NCI-H1930 (cell line): ENCODE measurements at regions not wholly inside any gene's neighbourhood (a gene's known extent, or its start where the extent isn't known, plus 50 kb on each side); places are given as distances from the start of the nearest gene placed in this dataset.
"Not testable (repeated sequence)": the region's sequence is repeated elsewhere in the genome, so short reads cannot be mapped to it uniquely, and the experiment has no call there.

Experiments
- DNase-seq, 2 experiments: peaks; one replicate each; lab custom pipeline; 2025; lab: John Stamatoyannopoulos, UW

DNA sequence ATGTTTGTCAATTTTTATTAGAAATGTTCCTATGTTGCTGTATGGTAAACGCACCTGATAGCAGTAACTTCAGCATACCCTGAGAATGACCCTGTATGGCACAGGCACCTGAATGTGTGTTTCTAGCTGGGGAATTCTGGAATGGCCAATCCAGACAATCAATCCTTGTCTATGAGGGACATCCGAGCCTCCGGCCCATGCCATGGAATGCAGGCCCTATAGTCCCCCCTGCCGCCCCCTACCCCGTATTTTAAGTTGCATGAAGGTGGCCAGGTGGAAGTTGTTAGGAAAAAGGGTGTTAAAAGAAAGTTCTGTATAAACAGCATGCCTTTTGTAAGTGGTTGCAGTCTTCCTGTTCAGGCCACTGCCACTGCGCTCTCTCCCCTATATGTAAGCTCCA, 595.9 kb downstream of the DSC3 start:
- no peak for DNase-seq

DNA sequence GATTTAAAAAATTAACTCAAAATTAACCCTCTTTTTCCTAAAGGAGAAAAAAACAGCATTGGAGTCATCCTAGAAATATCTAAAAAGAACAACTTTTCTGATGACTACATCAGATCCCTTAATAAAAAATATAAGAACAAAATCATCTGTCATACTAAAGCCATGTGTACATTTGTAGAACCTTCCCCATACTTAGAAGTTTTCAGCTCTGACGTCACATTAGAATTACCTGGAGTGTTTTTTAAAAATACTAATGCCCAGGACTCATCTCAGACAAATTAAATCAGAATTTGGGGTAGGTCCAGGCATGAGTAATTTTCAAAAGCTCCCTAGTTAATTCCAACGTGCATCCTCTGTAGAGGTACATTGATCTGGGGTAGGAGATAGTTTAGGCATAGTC, 598.0 kb downstream of the DSC3 start:
- DNase-seq = no peak

DNA sequence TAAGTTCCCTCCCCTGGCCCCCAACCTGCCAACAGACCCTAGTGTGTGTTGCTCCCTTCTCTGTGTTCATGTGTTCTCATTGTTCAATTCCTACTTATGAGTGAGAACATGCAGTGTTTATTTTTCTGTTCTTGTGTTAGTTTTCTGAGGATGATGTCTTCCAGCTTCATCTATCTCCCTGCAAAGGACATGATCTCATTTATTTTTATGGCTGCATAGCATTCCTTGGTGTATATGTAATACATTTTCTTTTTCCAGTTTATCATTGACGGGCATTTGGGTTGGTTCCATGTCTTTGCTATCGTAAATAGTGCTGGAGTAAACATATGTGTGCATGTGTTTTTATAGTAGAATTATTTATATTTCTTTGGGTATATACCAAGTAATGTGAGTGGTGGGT, 602.2 kb downstream of the DSC3 start:
- no peak for DNase-seq

DNA sequence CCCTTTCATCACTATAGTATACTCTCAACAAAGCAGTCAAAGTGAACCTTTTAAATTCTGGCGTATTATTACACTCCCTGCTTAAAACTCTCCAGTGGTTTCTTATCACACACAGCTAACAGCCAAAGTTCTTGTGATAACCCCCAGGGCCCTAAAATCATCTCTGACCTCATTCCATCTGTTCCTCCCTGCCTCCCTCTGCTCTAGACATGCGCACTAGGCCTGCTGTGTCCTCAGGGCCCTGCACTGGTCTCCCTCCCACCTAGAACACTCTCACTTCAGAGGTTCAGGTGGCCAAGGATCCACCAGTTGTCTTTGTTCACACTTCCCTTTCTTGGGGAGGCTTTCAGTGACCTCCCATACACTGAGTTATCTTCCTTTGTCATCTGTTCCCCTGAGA, 603.4 kb downstream of the DSC3 start:
- DNase-seq = no peak

DNA sequence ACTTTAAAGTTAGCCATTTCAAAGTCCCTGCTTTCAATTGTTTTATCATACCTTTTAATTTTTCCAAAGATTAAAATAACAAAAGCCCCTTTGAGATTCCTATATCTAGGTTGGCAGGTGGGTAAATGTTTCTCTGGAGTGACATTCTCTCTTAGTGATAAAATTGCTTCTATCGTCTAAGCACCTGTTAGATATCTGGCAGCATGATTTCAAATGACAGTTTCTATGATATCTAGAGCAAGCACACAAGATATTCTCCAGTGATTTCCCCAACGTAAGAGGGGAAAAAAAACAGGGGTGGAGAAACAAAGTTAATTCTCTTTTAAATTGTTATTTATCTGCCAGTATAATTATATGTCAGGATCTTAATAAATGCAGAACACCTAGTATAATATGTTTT, 610.2 kb downstream of the DSC3 start:
- DNase-seq = no peak

DNA sequence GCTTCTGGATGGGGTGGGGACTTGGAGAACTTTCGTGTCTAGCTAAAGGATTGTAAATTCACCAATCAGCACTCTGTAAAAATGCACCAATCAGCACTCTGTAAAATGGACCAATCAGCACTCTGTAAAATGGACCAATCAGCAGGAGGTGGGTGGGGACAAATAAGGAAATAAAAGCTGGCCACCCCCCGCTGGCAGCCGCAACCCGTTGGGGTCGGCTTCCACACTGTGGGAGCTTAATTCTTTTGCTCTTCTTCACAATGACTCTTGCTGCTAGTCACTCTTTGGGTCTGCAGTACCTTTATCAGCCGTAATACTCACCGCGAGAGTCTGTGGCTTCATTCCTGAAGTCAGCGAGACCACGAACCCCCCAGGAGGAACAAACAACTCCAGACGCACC, 623.1 kb downstream of the DSC3 start:
- DNase-seq = not testable (repeated sequence)

DNA sequence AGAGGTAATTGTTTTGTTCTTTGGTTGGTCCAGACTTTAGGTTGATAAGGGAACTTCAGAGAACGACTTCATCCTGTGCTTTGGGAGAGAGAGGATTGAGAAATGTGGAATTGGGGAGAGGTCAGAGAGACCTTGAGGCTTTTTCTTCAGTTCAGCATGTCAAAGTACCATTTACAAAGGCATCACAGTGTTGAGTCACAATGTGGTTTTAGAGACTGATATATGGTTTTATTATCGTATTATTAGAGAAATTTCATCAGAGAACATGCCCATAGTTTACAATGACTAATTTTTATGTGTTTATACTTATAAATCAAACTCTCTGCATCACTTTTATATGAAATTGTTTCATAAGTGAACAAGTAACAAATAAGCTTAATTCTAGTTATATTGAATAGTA, 626.6 kb downstream of the DSC3 start:
- DNase-seq = no peak

DNA sequence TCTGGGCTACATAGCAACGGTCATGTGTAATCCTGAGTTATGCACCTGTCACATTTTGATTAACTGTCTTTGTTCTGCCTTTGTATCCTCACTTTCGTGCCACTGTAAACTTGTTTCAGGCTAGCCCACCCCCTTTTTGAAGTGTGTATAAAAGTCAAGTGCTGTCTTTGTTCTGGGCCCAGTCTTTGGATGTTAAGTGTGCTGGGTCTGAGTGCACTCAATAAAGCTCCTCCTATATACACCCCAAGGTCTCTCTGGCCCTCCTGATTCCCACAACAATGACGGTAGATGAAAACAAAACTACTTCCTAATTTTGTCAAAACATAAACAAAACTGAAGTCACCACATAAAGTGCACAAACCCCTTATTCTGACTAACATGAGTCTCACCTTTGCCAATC, 633.4 kb downstream of the DSC3 start:
- DNase-seq = no peak

DNA sequence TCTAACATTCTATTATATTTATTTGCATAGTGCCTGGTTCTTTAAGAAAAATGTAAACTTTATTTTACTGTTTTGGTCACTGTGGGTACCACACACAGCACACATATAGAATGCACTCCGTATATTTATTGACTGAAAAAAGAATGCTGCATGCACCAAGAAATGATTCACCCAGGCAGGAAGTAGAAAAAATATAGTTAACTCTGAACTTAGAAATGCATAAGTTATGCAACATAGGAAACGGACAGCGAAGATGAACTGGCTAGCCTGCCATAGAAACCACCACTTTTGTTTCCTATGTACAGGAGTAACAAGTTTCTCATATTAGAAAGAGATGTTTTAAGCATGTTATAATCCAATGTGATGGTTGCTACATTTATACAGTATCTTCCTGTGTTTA, 635.8 kb downstream of the DSC3 start:
- no peak for DNase-seq

DNA sequence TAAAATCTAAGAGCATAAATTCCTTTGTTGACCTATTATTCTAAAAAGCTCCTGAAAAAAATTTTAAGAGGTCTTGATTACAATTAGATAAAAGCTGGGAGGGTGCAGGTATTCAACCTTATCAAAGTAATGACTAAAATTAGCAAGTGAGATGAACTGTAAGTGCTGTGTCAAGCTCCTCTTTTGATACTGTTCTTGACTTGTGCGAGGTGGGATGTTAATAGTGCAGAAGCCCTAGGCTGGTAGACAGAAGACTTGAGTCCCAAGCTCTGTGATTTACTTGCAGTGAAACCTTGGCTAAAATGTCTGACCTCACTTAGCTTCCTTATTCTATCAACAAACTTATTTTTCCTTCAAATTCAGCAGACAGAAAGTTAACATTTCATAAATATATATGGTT, 637.5 kb downstream of the DSC3 start:
- no peak for DNase-seq

DNA sequence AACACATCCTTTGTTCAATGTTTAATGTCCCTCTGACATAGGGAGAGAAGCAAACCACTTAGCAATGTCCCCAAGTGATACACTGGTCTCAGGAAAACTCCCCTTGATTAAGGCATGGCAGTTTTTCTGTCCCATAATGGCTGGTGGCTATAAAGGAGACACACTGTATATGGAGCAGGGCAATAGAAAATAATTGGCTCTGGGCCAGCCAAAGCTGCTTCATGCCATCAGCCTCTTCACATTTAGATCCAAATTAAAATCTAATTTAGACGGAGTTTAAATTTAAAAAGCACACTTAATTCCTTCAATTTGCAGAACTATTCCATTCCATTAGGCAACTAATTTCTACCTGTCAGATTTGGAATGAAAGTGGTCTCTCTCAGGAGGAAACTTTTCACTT, 638.1 kb downstream of the DSC3 start:
- no peak for DNase-seq

DNA sequence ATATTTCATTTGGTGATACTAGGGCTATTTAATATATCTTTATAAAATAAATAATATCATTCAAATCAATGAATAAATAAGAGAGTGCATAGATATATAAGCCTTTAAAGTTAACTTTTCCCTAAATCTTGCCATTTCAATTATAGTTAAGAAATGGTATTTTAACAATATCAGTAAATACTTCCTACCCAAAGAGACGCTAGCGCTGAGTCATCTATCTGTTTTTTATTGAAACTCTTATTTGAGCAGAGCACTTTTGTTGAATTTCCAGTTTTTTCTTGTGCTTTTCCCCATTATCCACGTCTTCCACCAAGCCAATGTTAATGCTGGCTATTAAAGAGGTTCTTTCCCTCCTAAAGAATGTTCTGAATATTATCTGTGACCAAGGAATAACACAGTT, 639.3 kb downstream of the DSC3 start:
- DNase-seq = no peak

DNA sequence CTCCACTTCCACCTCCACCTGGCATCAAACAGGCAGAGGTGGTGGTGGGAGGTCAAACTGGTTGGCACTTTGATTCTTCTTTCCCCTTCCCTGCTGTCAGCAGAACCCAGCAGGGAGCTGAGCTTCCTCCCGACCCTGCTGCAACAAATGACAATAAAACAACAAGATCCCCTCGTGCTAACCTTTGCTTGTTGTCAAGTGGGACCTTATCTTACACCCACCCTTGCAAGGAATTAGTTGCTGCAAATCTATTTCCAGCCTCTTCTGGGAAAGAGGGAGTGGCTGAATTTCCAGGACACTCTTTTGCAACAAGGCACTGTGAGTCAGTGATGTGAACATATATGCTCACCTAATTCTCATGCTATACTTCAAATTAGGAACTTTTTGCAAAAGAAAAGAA, 655.1 kb downstream of the DSC3 start:
- no peak for DNase-seq

DNA sequence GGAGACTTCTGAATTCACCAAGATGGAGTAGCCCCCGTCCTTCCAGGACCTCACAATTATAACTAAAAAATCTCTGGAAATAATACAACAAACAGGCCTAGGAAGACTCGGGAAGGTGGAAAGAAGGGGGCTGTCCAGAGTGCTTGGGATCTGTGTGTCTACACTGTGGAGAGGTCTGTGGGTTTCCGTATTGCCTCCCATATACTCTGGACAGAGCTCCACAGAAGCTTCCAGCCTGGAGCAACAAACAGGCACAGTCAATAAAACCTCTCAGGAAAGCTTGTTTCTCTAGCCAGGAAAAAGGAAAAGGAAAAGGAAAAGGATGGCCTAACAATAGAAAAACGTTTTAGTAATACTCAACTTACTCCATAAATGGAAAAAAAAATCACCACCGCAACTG, 655.9 kb downstream of the DSC3 start:
- DNase-seq = no peak

DNA sequence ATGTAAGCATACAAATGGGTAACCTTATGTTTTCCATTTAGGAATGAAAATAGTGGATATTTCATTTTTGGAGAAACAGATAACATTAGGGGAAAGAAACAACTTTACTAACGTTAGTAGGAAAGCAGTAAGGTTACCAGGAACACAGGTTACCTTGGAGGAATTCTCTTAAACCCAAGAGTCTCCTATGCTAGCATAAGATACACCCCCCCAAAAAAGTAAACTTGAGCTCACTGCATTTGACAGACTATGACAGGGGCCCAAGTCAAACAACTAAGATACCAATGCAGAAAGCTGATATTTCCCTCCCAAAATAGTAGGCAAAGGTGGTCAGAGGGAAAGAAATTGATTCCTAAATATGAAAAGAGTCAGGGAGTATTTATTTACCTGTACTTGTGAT, 656.9 kb downstream of the DSC3 start:
- DNase-seq = no peak

DNA sequence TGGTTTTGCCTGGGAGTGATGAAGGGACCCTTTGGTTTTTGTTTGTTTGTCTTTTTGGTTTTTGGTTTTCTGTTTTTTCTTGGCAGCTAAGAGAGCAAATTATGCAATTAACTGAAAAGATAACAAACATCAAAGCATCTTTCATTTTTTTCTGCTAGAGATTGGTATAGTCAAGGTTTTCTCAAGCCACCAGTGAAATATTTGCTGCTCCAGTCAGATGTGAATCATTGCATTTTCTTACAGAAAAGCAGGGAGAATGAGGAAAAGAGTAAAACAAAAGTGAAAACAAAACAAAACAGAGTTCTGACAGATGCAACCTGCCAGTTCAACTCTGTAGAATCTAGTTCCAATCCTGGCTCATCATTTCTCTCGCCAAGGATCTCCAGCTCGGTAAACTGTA, 660.7 kb downstream of the DSC3 start:
- DNase-seq = no peak

DNA sequence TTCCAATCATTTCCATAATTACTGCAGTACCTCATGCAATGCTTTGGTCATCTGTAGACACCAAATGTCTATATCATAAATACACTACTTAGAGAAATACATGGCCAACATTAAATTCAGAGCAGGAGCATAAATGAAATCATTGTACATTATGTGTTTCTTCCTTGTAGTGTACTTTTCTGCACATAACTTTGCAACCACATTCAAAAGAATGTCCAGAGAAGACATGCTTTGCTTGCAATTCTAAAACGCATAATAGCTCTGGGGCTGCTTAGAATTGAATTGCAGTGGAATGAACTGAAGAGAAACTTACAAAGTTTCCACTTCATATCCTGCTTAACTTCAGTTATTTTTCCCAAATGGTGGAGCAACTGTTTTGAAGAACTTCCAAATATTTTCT, 664.4 kb downstream of the DSC3 start:
- no peak for DNase-seq

DNA sequence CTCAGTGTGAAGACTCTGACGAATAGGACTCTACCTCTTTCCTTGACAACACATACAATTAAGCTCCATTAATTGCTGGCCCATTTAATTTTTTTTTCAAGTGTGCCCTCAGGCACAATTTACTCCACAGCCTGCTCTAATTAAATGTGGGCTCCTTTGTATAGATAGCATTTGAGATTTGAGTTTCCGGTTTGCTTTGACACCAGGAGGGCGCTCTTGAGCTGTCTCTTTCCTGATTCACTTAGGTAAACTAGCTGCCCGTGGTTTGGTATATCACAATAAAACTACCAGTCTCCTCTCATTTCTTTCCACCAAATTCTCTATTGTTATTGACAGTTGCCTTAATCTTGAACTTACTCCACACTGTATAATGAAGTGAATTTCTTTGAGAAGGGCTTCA, 666.0 kb downstream of the DSC3 start:
- DNase-seq = no peak

DNA sequence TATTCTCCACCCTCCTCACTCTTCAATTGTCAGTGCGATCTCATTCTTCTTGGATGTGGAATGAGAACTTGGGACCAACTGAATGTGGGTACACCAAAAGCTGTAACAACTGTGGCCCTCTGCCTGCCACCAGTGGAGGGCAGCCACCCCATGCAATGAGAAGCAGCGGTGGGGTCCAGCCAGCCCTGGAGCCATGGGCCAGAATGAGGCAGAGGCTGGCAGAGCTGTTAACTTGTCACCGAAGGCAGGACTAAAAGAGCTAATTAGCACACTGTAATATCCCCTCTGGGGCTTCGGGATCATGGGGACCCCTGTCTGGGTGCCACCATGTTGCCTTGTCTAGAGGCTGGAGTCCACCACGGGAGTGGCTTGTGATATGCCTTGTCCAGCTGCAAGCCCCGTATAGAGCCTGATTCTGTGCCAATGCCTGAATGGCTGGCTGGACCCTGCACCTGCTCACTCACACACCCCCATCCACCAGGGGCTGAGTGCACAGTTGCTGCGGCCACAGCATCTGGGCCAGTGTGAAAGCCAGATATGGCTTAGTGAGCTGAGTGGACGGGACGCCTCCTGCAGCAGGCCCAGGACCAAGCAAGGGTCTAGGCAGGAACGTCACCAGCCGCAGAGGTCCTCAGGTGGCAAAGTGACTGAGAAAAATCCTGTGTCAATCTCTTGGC, 680.5 kb downstream of the DSC3 start:
- DNase-seq = no peak

DNA sequence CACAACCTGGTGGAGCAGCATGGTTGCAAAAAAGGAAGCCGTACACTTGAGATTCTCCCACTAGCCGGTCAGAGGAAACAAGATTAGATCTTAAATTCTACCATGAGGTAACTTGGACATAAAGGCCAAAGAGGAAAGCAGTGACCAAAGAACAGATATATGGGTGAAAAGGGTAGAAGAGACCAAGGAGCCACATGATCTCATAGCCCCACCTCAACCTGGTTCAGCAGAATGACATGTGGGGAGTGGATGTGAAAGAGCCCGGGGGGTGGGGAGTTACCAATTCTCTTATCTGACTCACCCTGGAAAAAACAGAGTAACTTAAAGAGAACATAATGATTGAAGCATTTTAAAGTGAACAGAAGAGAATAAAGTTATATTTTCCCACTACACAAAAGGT, 683.0 kb downstream of the DSC3 start:
- no peak for DNase-seq

DNA sequence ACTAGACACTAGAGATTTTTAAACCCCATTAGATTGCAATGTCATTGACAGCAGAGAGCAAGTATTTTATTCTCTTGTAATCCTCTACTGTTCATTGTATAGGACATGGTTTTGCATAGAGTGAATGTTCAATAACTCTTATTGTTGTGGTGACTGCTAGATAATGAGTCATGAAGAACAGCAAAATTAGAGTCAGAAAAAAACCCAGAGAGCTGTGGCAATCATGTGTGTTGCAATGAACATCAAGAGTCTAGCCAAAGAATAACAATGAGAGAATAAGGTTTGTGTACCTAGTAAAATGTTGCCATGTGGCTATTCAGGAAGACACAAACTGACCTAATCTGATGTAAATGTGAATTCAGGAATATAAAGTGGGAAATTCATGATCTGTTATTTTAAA, 684.0 kb downstream of the DSC3 start:
- no peak for DNase-seq

DNA sequence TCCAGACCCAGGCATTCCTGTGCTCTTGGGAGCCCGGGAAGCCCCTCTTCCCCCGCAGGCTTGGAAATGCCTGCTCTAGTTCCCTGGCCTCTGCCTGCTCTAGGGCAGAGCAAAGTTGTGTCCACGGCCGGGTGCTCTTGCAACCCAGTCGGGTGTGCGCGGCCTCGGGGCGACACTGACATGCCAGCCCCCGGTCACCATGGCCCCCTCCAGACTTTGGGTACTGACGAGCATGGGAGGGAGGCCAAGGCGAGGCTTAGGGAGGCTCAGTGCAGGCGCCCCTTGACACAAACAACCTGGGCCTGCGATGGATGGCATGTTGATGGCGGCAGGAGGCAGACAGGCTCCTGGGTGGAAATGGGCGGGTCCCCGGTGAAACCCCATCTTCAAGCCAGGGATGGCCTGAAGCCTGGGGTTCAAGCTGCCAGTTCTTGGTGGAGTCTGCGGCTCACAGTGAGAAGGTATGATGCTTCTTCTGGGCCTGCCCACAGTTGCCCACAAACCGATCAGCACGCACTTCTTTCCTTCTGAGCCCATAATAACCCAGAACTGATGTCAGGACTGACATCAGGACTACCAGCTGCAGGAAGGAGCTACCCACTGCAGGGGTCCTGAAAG, 689.9 kb downstream of the DSC3 start:
- DNase-seq = no peak

DNA sequence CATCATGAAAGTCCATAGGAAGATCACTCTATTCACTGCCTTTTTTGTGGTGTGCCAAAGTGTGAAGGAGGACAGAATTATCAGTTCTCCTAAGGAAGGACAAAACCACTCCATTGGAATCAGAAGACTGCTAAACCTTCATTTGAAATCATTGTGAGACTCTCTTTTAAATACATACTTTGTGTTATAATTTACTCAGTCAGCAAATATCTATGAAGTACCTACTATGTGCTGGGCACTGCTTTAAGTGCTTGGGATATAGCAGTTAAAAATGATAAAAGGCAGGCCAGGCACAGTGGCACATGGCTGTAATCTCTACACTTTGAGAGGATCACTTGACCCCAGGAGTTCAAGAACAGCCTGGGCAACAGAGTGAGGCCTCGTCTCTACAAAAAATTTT, 692.3 kb downstream of the DSC3 start:
- no peak for DNase-seq

DNA sequence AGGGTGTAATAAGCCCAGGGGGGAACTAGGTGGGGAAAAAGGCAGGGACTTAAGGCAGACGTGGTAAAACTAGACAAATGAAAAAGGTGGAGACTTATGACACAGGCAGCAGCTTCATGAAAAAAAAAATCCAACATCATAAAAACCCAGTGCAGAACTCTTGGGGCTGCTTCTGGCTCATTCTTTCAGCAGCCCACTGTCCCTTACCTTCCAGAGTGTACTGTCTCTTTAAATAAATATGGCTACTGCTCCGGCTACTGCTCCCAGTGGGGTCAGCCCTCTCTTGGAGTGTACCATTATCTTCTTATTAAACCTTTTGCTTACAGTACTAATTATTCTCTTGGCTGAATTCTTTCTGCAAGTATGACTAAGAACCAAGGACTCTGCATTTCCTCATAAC, 699.5 kb downstream of the DSC3 start:
- DNase-seq = no peak
